GM11168 (cell line): ENCODE measurements at regions not wholly inside any gene's neighbourhood (a gene's known extent, or its start where the extent isn't known, plus 50 kb on each side); places are given as distances from the start of the nearest gene placed in this dataset.
"Not testable (repeated sequence)": the region's sequence is repeated elsewhere in the genome, so short reads cannot be mapped to it uniquely, and the experiment has no call there.

Source experiments
- in situ Hi-C: fragments of 300-500 bp; cut with MboI; formaldehyde crosslinking; loops from one replicate; pipeline ENCODE4 v1.12.0; 2022; ENCODE audit warnings: low sequenced_read_pairs; ENCODE audit not compliant: unreplicated experiment

DNA sequence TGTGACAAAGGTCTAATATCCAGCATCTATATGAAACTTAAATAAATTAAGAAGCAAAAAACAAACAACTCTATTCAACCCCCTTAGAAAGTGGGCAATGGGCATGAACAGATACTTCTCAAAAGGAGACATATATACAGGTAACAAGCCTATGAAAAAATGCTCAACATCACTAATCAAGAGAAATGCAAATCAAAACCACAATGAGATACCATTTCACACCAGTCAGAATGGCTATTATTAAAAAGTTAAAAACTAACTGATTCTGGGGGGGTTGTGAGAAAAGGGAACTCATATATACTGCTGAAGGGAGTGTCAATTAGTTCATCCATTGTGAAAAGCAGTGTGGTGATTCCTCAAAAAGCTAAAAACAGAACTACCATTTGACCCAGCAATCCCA, 198.9 kb downstream of the BMP4 start:
- in situ Hi-C loops: no loop called here

DNA sequence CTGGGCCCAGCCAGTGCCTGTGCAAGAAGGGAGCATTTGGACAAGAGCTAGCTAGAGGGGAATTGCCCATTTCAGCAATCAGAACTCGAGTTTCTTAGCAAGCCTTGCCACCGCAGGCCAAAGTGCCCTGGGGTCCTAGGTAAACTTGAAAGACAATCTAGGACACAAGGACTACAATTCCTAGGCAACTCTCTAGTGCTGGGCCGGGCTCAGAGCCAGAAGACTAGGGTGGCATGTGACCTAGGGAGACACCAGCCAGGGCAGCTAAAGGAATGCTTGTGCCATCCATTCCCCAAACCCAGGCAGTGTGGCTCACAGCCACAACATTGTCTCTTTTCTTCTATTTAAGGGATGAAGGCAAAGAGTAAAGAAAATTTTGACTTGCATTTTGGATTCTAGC, 205.0 kb downstream of the BMP4 start:
- in situ Hi-C loops: no loop called here

DNA sequence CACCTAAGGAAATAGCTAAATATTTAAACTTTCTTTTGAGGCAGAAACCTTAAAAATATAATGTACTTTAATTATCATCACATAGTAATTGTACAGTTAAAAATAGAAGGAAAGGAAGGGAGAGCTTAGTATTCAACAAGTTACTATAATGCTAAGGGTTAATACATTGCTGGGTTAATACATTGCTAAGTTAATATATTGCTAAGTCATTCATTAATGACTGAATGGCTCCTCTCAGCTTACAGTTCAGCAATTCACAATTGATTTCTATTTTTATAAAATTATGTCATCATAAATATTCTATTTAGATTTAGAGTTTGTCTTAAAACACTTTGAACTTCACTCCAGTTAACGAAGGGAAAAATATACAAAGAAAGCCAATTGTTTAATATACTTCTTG, 207.9 kb downstream of the BMP4 start:
- in situ Hi-C loops: no loop called here

DNA sequence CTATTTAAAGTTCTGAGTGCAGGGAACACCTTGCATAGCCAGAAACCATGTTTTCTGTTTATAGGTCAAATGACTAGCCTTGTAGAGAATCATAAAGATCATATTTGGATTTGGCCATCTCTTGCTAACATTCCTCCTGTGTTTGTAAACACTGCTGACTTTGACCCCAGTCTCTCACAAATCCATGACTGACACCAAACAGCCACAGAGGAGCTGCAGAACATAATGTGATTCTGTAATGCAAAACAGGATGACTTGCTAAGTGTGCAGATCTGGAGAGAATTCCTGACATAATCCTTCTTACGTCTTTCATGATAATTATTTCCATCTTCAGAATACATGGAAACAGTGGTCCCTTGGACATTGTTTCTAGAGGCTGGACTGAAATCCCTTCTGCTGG, 211.8 kb downstream of the BMP4 start:
- in situ Hi-C loops: no loop called here

DNA sequence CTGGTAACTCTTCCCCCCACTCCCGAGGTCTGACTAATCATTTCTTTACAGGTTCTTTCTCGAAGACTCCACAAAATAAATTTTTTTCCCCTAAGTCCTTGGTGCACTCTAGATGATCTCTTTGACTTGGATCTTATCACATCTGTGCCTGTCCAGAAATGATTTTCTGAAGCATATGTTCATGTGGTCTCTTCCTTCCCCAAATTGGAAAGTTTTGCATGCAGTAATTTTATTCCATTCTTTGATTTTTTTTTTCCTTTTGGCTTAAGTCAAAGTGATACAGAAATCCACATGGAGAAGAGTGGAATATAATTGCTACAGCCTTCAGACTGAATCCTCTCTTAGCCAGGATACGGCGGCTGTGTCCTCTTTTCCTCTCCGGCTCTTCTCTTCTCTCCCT, 213.3 kb downstream of the BMP4 start:
- in situ Hi-C loops: no loop called here

DNA sequence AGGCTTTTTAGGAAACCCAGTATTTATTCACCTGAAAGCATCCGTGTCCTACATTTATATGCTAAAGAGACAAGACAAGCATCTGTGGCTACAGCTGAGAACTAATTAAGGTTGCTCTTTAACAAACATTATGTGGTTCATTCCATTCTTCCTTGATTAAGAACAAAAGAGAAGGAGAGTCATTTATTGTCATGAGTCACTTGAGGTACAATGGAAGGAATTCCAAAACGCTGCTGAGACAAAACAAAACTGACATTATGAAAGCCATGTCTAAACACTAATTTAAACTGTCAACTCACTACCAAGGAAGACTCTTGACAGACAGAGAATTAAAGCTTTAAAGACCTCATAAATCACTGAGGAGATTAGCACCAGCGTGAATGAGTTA, 214.4 kb downstream of the BMP4 start:
- in situ Hi-C loops: no loop called here

DNA sequence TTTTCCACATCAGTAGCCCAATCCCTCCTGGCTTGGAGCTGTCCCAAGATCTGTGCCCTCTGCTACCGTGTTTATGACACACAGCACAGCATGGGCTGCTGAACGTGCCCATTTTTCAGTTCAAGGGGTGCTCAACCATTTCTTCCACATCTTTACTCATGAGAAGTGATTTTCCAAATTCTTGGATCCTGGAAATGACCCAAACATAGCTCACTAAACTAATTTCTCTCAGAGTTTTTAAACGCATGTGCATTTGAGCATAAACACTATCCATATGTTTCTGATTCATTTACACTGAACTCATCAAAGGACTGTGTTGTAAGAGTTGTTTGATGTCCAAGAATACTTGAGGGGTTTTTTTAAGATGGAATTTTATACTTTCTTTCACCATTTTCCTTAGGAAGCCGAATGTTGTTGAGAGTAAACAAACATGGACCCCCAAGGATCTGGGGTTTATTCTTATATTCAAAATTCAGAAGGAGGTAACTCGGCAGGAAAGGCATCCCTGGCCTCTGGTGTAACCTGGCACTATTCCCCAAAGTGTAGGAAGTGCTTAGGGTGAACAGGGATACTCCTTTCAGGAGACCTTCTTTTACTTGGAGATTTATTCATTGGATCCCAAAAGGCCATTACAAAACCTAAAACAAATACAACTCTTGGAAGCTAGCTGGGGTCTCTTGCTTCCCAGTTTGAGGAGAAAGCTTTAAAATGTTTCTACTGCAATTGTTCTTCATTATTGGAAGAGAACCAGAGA, 215.0 kb downstream of the BMP4 start:
- in situ Hi-C loops: no loop called here

DNA sequence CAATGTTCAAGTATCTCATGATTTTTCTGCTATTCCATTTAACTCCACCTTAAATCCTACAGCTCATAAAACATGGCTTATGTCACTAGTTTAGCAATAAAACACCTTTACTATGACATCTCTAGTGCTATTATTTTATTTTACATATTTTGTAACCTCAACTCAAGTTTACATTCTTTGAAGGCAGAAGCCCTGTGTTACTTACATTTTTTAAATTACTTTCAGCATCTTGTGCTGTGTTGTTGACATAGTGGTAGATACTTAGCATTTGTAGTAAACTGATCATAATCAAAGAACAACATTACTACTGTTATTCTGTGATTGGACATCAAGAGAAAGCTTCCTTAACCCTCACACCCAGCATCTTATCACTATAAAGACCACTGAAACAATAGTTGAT, 216.1 kb downstream of the BMP4 start:
- in situ Hi-C loops: no loop called here

DNA sequence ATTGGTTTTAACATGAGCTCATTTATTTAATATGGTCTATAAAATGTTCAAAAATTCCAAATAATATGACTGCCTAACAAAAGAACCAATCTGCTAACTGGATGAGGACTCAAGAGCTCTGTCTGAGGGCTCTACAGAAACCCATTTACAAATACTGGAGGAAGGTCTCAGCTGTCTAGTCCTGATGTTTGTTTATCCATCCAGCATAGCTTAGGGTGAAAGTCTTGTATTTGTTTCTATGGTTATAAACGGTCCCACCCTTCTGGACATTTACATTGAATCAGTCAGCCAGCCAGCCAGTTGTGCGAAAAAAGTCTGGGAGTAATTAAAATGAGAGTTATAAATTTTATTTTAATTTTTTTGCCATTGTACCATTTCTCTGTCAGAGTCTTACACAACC, 220.7 kb downstream of the BMP4 start:
- in situ Hi-C loops: no loop called here

DNA sequence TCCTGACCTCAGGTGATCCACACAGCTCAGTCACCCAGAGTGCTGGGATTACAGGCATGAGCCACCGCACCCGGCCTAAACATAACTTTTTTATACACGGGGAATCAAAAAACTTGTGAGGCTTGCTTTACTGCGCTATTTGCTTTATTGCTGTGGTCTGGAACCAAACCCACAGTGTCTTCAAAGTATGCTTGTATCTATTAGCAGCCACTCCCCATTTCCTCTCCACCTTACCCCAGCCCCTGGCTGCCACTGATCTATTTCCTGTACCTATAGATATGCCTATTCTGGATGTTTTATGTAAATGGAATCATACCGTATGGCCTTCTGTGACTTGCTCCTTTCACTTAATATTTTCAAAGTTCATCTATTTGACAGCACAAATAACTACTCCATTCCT, 233.4 kb downstream of the BMP4 start:
- in situ Hi-C loops: no loop called here

DNA sequence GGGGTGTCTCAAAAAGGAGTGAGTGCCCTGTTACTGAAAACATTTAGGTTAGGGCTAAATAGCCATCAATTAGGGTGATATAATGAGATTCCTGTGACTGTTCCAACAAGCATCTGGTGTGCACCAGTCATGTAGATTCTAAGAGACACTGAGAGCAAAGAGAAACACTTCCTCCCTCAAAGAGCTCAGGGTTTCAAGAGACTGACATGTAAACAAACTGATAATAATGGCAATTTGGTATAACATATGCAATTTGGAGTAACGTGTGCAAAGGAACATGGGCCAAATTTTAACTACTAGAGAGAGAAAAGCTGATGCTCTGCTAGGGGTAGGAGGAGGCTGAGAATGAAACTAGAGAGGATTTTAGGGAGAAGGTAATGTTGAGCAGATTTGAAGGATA, 237.1 kb downstream of the BMP4 start:
- in situ Hi-C loops: no loop called here

DNA sequence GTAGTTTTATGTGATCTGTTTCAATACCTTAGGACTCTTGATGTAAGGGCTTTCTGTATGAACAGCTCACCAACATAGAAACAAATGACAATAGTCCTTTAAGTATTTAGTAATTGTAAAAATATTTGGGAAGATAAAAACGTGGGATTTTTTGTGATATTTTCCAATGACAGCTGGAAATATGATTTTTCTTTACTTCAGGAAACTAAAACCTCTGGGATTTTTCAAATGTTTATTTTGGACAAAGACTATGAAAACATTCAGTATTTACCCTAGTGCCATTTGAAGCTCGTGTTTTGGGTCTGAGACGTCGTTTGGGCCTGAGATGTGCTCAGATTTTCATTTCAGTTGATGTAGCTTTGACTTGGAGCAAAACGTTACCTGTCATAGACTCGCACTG, 240.0 kb downstream of the BMP4 start:
- in situ Hi-C loops: no loop called here

DNA sequence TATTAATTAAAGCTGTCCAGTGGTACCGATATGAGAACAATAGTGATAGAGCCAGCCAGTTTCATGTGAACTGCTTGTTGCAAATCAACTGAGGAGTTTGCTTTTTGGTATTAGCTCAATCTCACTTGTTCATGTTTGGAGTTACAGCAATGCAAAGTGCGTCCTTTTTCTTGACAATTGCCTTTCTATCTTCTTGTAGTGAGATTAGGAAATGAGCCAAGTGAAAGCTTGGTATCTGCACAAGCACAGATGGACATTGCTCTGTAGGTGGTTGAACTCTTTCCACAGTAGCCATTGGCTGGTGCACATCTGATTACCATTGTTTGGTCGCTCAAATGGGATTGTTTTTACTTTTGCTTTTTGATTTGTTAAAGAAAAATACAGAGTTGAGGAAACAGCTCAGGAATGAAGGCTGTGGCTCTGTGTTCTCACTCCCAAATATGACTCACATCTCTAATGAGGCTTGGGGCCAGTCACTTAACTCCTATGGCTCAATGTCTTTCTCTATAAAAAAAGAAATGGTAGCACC, 241.4 kb downstream of the BMP4 start:
- in situ Hi-C loops: no loop called here

DNA sequence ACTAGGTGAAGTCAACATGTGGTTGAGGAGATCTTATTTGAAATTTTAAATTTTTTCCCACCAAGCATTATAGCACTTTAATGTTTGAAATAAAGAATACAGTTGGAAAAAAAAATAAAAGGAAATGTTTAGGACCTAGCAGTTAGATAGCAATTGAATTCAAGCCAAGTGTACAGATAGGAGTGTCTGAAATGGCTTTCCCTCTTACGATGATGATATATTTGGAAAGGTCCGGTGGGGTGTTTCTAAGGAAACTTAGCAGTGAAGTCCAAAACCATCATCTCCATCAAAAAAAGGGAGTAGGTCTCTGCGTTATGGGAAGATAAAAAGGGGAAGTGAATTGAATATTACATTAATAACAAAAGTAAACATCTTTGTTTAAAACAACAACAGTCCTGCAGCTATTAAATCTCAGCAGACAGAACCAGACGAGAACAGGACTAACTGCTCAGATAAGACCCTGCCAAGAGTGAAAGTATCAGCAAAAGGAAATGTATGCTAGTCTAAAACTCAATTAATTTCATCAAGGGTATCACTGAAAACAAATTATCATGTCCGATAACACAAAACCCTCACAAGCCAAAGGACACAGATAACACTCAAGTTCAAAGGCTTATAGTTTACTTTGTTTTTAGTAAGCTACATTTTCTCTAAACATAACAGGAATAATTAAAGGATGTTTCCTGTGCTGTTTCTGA, 242.0 kb downstream of the BMP4 start:
- in situ Hi-C loops: no loop called here

DNA sequence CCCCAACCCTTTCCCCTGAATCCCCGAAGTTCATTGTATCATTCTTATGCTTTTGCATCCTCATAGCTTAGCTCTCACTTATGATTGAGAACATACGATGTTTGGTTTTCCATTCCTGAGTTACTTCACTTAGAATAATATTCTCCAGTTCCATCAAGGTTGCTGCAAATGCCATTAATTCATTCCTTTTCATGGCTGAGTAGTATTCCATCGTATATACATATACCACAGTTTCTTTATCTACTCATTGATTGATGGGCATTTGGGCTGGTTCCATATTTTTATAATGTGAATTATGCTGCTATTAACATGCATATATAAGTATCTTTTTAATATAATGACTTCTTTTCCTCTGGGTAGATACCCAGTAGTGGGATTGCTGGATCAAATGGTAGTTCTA, 243.7 kb downstream of the BMP4 start:
- in situ Hi-C loops: not testable (repeated sequence)

DNA sequence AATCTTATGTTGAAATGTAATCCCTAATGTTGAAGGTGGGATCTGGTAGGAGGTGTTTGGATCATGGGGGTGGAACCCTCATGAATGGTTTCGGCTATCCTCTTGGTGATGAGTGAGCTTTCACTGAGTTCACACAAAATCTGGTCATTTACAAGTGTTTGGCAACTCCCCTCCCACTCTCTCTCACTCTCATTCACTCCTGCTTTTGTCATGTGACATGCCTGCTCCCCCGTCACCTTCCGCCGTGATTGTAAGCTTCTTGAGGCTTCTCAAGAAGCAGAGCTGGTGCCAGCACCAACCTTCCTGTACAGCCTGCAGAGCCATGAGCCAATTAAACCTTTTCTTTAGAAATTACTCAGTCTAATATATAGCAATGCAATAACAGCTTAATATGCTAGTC, 245.4 kb downstream of the BMP4 start:
- in situ Hi-C loops: no loop called here

DNA sequence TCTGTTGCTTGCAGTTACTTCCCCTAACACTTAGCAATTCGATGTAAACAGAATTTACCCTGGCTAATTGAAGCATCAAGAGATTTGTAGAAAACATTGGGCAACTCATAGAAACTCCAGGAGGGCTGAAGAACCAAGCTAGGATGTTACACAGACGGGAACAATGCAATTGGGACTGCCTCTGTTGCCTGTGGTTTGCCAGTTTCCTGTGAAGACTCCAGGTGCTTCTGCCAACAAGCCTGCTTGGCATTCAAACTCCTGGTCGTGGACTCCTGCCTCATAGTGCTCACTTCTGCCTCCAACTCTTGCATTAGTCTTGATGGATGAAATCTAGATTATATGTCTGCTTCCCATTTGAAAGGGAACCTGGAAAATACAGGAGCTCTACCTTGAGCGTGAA, 246.0 kb downstream of the BMP4 start:
- in situ Hi-C loops: no loop called here

DNA sequence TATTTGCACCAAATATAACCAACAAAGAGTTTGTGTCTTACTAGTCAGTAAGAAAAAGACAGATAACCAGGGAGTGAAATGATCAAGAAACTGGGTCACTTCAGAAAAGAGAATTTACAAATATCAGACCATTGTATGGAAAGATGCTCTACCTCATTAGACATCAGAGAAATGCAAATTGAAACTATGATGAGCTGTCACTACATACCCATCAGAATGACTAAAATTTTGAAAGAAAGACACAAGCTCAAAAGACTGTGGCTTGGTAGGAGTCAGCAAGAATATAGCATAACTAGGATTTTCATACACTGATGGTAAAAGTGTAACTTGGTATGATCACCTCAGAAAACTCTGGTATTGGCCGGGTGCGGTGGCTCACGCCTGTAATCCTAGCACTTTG, 247.2 kb downstream of the BMP4 start:
- in situ Hi-C loops: no loop called here

DNA sequence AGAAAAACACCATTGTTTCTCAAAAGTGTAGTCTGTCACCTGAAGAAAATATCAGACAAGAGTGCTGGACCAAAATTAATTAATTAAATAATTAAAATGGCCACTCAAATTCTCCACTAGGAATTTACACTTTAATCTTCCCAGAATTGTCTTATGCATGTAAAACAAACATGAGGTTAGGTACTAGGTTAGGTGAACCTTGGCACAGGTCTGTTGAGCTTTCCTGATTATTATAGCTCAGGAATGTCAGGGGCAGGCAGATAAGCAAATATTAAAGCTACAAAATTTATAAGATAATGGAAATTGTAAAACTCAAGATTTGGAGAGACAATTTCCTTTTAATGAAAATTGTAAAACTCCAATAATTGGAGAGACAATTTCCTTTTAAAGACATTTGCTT, 253.2 kb downstream of the BMP4 start:
- in situ Hi-C loops: no loop called here

DNA sequence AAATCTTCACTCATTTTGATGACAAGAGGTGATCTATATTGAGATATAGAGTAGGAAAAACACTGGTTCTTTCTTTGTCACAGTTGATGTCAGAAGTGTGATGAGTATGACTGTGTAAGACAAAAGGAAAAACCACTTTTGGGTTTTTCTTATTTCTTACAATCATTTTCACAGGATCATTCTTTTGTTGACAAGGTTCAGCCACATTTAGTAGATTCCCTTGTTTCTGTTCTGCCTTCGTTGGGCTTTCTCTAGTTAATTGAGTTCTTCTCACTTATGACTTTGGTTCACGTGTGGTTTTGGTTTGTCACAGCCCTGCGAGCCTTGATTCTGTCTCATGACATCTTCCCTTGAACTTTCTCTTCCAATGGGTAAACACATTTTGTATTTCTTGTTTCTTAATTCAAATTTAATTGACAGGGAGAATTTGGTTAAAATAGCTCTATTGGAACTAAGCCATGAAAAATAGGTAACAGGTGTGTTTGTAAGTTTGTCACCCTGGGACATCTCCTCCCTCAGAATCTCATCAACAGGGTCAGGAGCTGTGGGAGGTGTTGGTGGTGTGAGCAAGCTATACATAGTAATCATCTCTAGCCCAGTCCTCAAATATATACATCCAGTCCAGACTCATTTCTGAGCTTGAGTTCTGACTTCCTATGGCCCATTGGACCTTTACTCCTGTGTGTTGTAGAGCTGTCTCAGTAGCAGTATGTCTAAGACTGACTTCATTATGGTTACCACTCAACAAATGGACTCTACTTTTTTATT, 255.3 kb downstream of the BMP4 start:
- in situ Hi-C loops: no loop called here
